Fibroblast of skin of scalp (primary cell): ENCODE measurements at regions not wholly inside any gene's neighbourhood (a gene's known extent, or its start where the extent isn't known, plus 50 kb on each side); places are given as distances from the start of the nearest gene placed in this dataset.
A peak's percentile ranks its signal among the peaks of the same experiment; 100 is the strongest.
"Not testable (repeated sequence)": the region's sequence is repeated elsewhere in the genome, so short reads cannot be mapped to it uniquely, and the experiment has no call there.

ENCODE experiments used
- DNase-seq: peaks from one replicate; pipeline ENCODE4 v3.0.0-alpha.2; 2013

GRCh38 chr4:72875138-72875537 lies 194.4 kb downstream of the COX18 start:
- no peak for DNase-seq

- DNase-seq, result no peak
Measured at GRCh38 chr4:72864898-72865297, 204.6 kb downstream of the COX18 start.

- DNase-seq, result not testable (repeated sequence)
Measured at GRCh38 chr4:72864277-72864676, 205.2 kb downstream of the COX18 start.

GRCh38 chr4:72860766-72861165 lies 208.8 kb downstream of the COX18 start:
- DNase-seq, result no peak

- DNase-seq, result peak; percentile 31
Measured at GRCh38 chr4:72858328-72858727, 211.2 kb downstream of the COX18 start.

GRCh38 chr4:72857787-72858186 lies 211.7 kb downstream of the COX18 start:
- DNase-seq, result no peak

- DNase-seq, result no peak
Measured at GRCh38 chr4:72857216-72857615, 212.3 kb downstream of the COX18 start.

GRCh38 chr4:72846280-72847111 lies 223.0 kb downstream of the COX18 start:
- DNase-seq, result no peak

- DNase-seq, result no peak
Measured at GRCh38 chr4:72843466-72843865, 226.1 kb downstream of the COX18 start.

GRCh38 chr4:72842323-72842722 lies 227.2 kb downstream of the COX18 start:
- DNase-seq, result no peak

GRCh38 chr4:72840166-72840565 lies 229.3 kb downstream of the COX18 start:
- DNase-seq, result not testable (repeated sequence)

- no peak for DNase-seq
Measured at GRCh38 chr4:72828864-72829263, 240.7 kb downstream of the COX18 start.

- no peak for DNase-seq
Measured at GRCh38 chr4:72827968-72828367, 241.5 kb downstream of the COX18 start.

- DNase-seq, result no peak
Measured at GRCh38 chr4:72820107-72820506, 249.4 kb downstream of the COX18 start.

- peak; percentile 11 for DNase-seq
Measured at GRCh38 chr4:72817012-72817411, 248.0 kb upstream of the ADAMTS3 start.

GRCh38 chr4:72814241-72814640 lies 245.2 kb upstream of the ADAMTS3 start:
- no peak for DNase-seq

- no peak for DNase-seq
Measured at GRCh38 chr4:72809208-72809607, 240.2 kb upstream of the ADAMTS3 start.

GRCh38 chr4:72805284-72805683 lies 236.3 kb upstream of the ADAMTS3 start:
- DNase-seq, result no peak

- DNase-seq, result no peak
Measured at GRCh38 chr4:72797486-72797885, 228.5 kb upstream of the ADAMTS3 start.

GRCh38 chr4:72791054-72791453 lies 222.0 kb upstream of the ADAMTS3 start:
- no peak for DNase-seq

- no peak for DNase-seq
Measured at GRCh38 chr4:72786401-72786990, 217.5 kb upstream of the ADAMTS3 start.

GRCh38 chr4:72779241-72779640 lies 210.2 kb upstream of the ADAMTS3 start:
- DNase-seq, result no peak

GRCh38 chr4:72777436-72777835 lies 208.4 kb upstream of the ADAMTS3 start:
- no peak for DNase-seq

GRCh38 chr4:72770708-72771107 lies 201.7 kb upstream of the ADAMTS3 start:
- no peak for DNase-seq
